GM23338 (cell line): ENCODE measurements at regions not wholly inside any gene's neighbourhood (a gene's known extent, or its start where the extent isn't known, plus 50 kb on each side); places are given as distances from the start of the nearest gene placed in this dataset.

Experiments used
- ATAC-seq: fragments of 200-7000 bp; cut with Tn5 transposase; 3 replicates; pipeline ENCODE4 v1.9.1; 2020
- DNase-seq: peaks from one replicate; pipeline ENCODE4 v3.0.0-alpha.2; 2015; ENCODE audit warnings: low spot score
- H2AFZ ChIP-seq: fragments of 200-600 bp; sonication (generic); 2 replicates; pipeline ENCODE4 v1.8.0; 2016; ENCODE audit warnings: antibody characterized with exemption, mild to moderate bottlenecking, moderate library complexity
- H3F3A ChIP-seq: fragments of 200-600 bp; sonication (generic); replicated peaks from 2 replicates; pipeline ENCODE4 v1.8.0; 2017; ENCODE audit warnings: antibody characterized with exemption, mixed run types, low read depth
- H3K27ac ChIP-seq: fragments of 200-600 bp; sonication (generic); 2 replicates; pipeline ENCODE4 v1.6.1; 2016; ENCODE audit warnings: low read depth
- H3K27me3 ChIP-seq: fragments of 200-600 bp; sonication (generic); 2 replicates; pipeline ENCODE4 v1.8.0; 2016; ENCODE audit warnings: mild to moderate bottlenecking, mixed run types, moderate library complexity; ENCODE audit not compliant: insufficient read depth
- H3K36me3 ChIP-seq: fragments of 200-600 bp; sonication (generic); 2 replicates; pipeline ENCODE4 v1.8.0; 2016; ENCODE audit warnings: mild to moderate bottlenecking; ENCODE audit not compliant: insufficient read depth
- H3K4me1 ChIP-seq: fragments of 200-600 bp; sonication (generic); 2 replicates; pipeline ENCODE4 v1.8.0; 2016; ENCODE audit warnings: mild to moderate bottlenecking, moderate library complexity; ENCODE audit not compliant: insufficient read depth
- H3K4me2 ChIP-seq: fragments of 200-600 bp; sonication (generic); 2 replicates; pipeline ENCODE4 v1.7.1; 2017; ENCODE audit warnings: mixed run types
- H3K4me3 ChIP-seq: fragments of 200-600 bp; sonication (generic); 2 replicates; pipeline ENCODE4 v1.6.1; 2016; ENCODE audit warnings: mixed run types
- H3K79me2 ChIP-seq: fragments of 200-600 bp; sonication (generic); replicated peaks from 2 replicates; pipeline ENCODE4 v1.8.0; 2017; ENCODE audit warnings: mild to moderate bottlenecking; ENCODE audit not compliant: insufficient read depth
- H3K9me2 ChIP-seq: fragments of 200-600 bp; sonication (generic); 2 replicates; pipeline ENCODE4 v1.8.0; 2017; ENCODE audit not compliant: insufficient read depth
- H4K20me1 ChIP-seq: fragments of 200-600 bp; sonication (generic); replicated peaks from 2 replicates; pipeline ENCODE4 v1.8.0; 2017; ENCODE audit warnings: mild to moderate bottlenecking; ENCODE audit not compliant: insufficient read depth
- H3K27ac Mint-ChIP-seq: 2 replicates; pipeline ENCODE4 v1.8.0; 2020; ENCODE audit warnings: inconsistent platforms, mild to moderate bottlenecking, moderate library complexity, mixed read lengths
- H3K27me3 Mint-ChIP-seq: 3 replicates; pipeline ENCODE4 v1.8.0; 2022; ENCODE audit warnings: low read depth, mild to moderate bottlenecking, moderate library complexity, mixed read lengths, inconsistent platforms; ENCODE audit not compliant: insufficient read depth, poor library complexity
- H3K36me3 Mint-ChIP-seq: 3 replicates; pipeline ENCODE4 v1.8.0; 2021; ENCODE audit warnings: low read depth, mild to moderate bottlenecking, inconsistent platforms, moderate library complexity, mixed read lengths
- H3K4me1 Mint-ChIP-seq: 3 replicates; pipeline ENCODE4 v1.8.0; 2020; ENCODE audit warnings: mild to moderate bottlenecking, inconsistent platforms, mixed read lengths
- H3K4me3 Mint-ChIP-seq: 3 replicates; pipeline ENCODE4 v1.8.0; 2021; ENCODE audit warnings: moderate library complexity, mild to moderate bottlenecking, inconsistent platforms, mixed read lengths
- H3K9me3 Mint-ChIP-seq: 3 replicates; pipeline ENCODE4 v1.8.0; 2020; ENCODE audit warnings: moderate library complexity, mild to moderate bottlenecking, inconsistent platforms, mixed read lengths
- CREB1 ChIP-seq: fragments of 250-450 bp; sonication (Bioruptor Pico); IDR thresholded peaks from 2 replicates; pipeline ENCODE4 v1.5.0; 2020; ENCODE audit warnings: low read depth, mild to moderate bottlenecking, moderate library complexity
- ETS1 ChIP-seq: IDR thresholded peaks from 2 replicates; pipeline ENCODE4 v1.6.1; 2016; ENCODE audit warnings: antibody characterized with exemption
- EZH2 ChIP-seq: fragments of 200-600 bp; sonication (generic); IDR thresholded peaks from one replicate; pipeline ENCODE4 v1.8.0; 2017; ENCODE audit warnings: antibody characterized with exemption, mild to moderate bottlenecking, low read depth; ENCODE audit not compliant: unreplicated experiment
- EZH2phosphoT487 ChIP-seq: fragments of 200-600 bp; sonication (generic); IDR thresholded peaks from one replicate; pipeline ENCODE4 v1.8.1; 2018; ENCODE audit warnings: antibody characterized with exemption; ENCODE audit not compliant: unreplicated experiment
- JUNB ChIP-seq: IDR thresholded peaks from one replicate; pipeline ENCODE4 v1.6.1; 2016; ENCODE audit warnings: antibody characterized with exemption; ENCODE audit not compliant: unreplicated experiment
- NANOG ChIP-seq: IDR thresholded peaks from 2 replicates; pipeline ENCODE4 v1.6.1; 2016; ENCODE audit warnings: antibody characterized with exemption, borderline replicate concordance
- REST ChIP-seq: IDR thresholded peaks from one replicate; pipeline ENCODE4 v1.6.1; 2018; ENCODE audit warnings: antibody characterized with exemption; ENCODE audit not compliant: unreplicated experiment
- ZNF114 ChIP-seq: fragments of 250-450 bp; sonication (Bioruptor Pico); IDR thresholded peaks from 2 replicates; pipeline ENCODE4 v1.5.0; 2020; ENCODE audit warnings: mild to moderate bottlenecking, moderate library complexity
- ZNF331 ChIP-seq: fragments of 250-450 bp; sonication (Bioruptor Pico); IDR thresholded peaks from 2 replicates; pipeline ENCODE4 v1.5.0; 2020; ENCODE audit warnings: low read depth, mild to moderate bottlenecking, moderate library complexity
- ZNF462 ChIP-seq: fragments of 250-450 bp; sonication (Bioruptor Pico); IDR thresholded peaks from 2 replicates; pipeline ENCODE4 v1.5.0; 2020; ENCODE audit warnings: mild to moderate bottlenecking, moderate library complexity

- no peak for TF ChIP-seq ETS1
- TF ChIP-seq ZNF331, result no peak
Observed at GRCh38 chr10:78436222-78436573, 402.5 kb downstream of the RPS24 start (continued).

- Mint-ChIP-seq H3K4me3 (no peak overlapping the region), H3K9me3 (no peaks in the 10 kb centered on the region), H3K36me3 (no peaks in the 10 kb centered on the region), H3K4me1 (peaks cover 7% of the 10 kb centered on the region; the same call in 2 of the 3 replicates), H3K27ac (peak overlapping the region; percentile 63; the same call in 1 of the 2 replicates), H3K27me3 (peaks cover 5% of the 10 kb centered on the region)
- H3K9me2 ChIP-seq, result no peaks in the 10 kb centered on the region
- H2AFZ ChIP-seq, result no peak overlapping the region
- no peaks in the 10 kb centered on the region for H3F3A ChIP-seq
- no peak overlapping the region for H3K4me3 ChIP-seq
- H3K4me1 ChIP-seq, result no peaks in the 10 kb centered on the region
- ATAC-seq (no peak), DNase-seq (no peak)
- no peaks in the 10 kb centered on the region for H3K27me3 ChIP-seq
- H3K79me2 ChIP-seq, result no peaks in the 10 kb centered on the region
- no peak overlapping the region for H3K27ac ChIP-seq
- no peak for TF ChIP-seq ZNF331
- TF ChIP-seq JUNB, result no peak
- no peak for TF ChIP-seq EZH2phosphoT487
- no peak overlapping the region for H3K4me2 ChIP-seq
- no peaks in the 10 kb centered on the region for H3K36me3 ChIP-seq
- no peaks in the 10 kb centered on the region for H4K20me1 ChIP-seq
Observed at GRCh38 chr10:78436706-78437406, 403.2 kb downstream of the RPS24 start.

GRCh38 chr10:78437407-78437768 lies 403.7 kb downstream of the RPS24 start:
- ATAC-seq (no peak), DNase-seq (no peak)
- Histone ChIP-seq H4K20me1 (no peaks in the 10 kb centered on the region), H3K9me2 (no peaks in the 10 kb centered on the region), H2AFZ (no peak overlapping the region), H3K27ac (no peak overlapping the region), H3K79me2 (no peaks in the 10 kb centered on the region), H3K36me3 (no peaks in the 10 kb centered on the region), H3K27me3 (no peaks in the 10 kb centered on the region), H3K4me2 (no peak overlapping the region), H3K4me1 (no peaks in the 10 kb centered on the region), H3K4me3 (no peak overlapping the region), H3F3A (no peaks in the 10 kb centered on the region)
- no peaks in the 10 kb centered on the region for H3K9me3 Mint-ChIP-seq
- H3K36me3 Mint-ChIP-seq, result no peaks in the 10 kb centered on the region
- H3K27me3 Mint-ChIP-seq, result peaks cover 5% of the 10 kb centered on the region
- no peak overlapping the region for H3K4me3 Mint-ChIP-seq
- peaks cover 7% of the 10 kb centered on the region; the same call in 2 of the 3 replicates for H3K4me1 Mint-ChIP-seq
- H3K27ac Mint-ChIP-seq, result no peak overlapping the region
- no peak for TF ChIP-seq REST
- no peak for TF ChIP-seq CREB1
- no peak for TF ChIP-seq NANOG
- no peak for TF ChIP-seq EZH2
- TF ChIP-seq ZNF114 (CRISPR knock-in tag), result no peak
- TF ChIP-seq ZNF462 (CRISPR knock-in tag), result no peak
